ENCODE measurements at regions not wholly inside any gene's neighbourhood (a gene's known extent, or its start where the extent isn't known, plus 50 kb on each side); places are given as distances from the start of the nearest gene placed in this dataset.
A peak's percentile ranks its signal among the peaks of the same experiment; 100 is the strongest.

DNA sequence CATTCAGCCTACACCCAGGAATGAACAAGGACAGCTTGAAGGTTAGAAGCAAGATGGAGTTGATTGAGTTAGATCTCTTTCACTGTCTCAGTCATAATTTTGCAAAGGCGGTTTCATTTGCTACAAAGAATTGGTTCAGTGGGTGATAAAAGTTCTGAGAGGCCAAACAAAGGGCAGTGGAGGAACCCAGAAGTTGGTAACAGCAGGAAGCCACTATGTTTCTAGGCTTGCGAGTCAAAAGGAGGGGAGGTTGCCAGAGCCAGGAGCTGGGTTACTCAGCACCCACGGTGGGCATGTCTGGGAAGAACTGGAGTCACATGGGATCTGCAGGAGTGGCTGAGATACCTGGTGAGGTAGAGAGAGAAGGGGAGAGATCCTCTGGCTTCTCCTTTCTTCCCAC is 64.2 kb upstream of the MRPS6 start:
- no peak overlapping the region for H3K27ac Mint-ChIP-seq
- no peaks in the 10 kb centered on the region for H3K27me3 Mint-ChIP-seq
- H3K4me3 Mint-ChIP-seq, result no peak overlapping the region
- H3K4me1 Mint-ChIP-seq (ENCODE audit: unreplicated experiment), result peaks cover 5% of the 10 kb centered on the region
- peaks cover 7% of the 10 kb centered on the region for H3K36me3 Mint-ChIP-seq
- peaks cover 9% of the 10 kb centered on the region for H3K9me3 Mint-ChIP-seq
- DNase-seq (ENCODE audit: extremely low spot score, unreplicated experiment), result no peak
- TF ChIP-seq, protein P1, sequence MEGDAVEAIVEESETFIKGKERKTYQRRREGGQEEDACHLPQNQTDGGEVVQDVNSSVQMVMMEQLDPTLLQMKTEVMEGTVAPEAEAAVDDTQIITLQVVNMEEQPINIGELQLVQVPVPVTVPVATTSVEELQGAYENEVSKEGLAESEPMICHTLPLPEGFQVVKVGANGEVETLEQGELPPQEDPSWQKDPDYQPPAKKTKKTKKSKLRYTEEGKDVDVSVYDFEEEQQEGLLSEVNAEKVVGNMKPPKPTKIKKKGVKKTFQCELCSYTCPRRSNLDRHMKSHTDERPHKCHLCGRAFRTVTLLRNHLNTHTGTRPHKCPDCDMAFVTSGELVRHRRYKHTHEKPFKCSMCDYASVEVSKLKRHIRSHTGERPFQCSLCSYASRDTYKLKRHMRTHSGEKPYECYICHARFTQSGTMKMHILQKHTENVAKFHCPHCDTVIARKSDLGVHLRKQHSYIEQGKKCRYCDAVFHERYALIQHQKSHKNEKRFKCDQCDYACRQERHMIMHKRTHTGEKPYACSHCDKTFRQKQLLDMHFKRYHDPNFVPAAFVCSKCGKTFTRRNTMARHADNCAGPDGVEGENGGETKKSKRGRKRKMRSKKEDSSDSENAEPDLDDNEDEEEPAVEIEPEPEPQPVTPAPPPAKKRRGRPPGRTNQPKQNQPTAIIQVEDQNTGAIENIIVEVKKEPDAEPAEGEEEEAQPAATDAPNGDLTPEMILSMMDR (conservative IDR thresholded peaks at IDR 0.05), result no peak

DNA sequence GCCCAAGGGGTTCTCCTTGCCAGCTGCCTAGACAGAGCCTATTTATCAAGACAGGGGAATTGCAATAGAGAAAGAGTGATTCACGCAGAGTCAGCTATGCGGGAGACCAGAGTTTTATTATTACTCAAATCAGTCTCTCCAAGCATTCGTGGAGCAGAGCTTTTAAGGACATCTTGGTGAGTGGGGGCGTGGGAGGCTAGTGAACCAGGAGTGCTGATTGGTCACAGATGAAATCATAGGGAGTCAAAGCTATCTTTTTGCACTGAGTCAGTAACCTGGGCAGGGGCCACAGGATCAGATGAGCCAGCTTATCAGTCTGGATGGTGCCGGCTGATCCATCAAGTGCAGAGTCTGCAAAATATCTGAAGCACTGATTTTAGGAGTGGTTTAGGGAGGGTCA is 64.8 kb upstream of the MRPS6 start:
- no peaks in the 10 kb centered on the region for H3K27me3 Mint-ChIP-seq
- peak overlapping the region; percentile 37 for H3K4me3 Mint-ChIP-seq
- TF ChIP-seq, protein P1 (conservative IDR thresholded peaks at IDR 0.05), result no peak
- peaks cover 7% of the 10 kb centered on the region for H3K36me3 Mint-ChIP-seq
- no peak overlapping the region for H3K27ac Mint-ChIP-seq
- peaks cover 5% of the 10 kb centered on the region for H3K4me1 Mint-ChIP-seq (ENCODE audit: unreplicated experiment)
- no peak for DNase-seq (ENCODE audit: extremely low spot score, unreplicated experiment)
- peaks cover 9% of the 10 kb centered on the region for H3K9me3 Mint-ChIP-seq

DNA sequence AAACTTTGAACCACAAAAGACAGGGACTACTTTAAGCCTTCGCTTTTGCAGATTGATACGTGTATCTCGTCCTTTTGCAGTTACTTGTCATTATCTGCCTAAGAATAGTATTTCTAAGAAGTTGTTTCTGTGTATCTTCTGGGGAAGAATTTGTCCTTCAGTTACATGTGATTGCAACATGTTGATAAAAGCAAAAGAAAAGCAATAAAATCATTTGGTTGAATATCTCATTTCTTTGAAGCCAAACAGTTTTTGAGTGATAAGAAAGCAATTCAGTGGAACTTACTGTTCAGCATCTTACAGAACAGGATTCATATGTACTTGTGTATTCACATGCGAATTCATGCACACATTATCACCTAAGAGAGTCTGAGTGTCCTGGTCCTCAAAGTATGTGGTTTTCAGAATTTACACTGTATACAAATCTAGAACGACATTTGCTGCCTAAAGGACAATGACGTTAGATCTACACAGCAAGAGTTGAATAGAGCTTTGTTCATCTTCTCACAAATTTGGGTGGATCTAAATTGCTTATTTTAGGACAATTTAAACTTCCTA is 66.7 kb upstream of the MRPS6 start:
- Mint-ChIP-seq H3K27me3 (no peaks in the 10 kb centered on the region), H3K9me3 (peaks cover 9% of the 10 kb centered on the region), H3K4me3 (no peak overlapping the region), H3K36me3 (peaks cover 7% of the 10 kb centered on the region), H3K27ac (no peak overlapping the region), H3K4me1 (ENCODE audit: unreplicated experiment) (peaks cover 5% of the 10 kb centered on the region)
- no peak for DNase-seq (ENCODE audit: extremely low spot score, unreplicated experiment)
- TF ChIP-seq, protein P1 (conservative IDR thresholded peaks at IDR 0.05), result no peak

DNA sequence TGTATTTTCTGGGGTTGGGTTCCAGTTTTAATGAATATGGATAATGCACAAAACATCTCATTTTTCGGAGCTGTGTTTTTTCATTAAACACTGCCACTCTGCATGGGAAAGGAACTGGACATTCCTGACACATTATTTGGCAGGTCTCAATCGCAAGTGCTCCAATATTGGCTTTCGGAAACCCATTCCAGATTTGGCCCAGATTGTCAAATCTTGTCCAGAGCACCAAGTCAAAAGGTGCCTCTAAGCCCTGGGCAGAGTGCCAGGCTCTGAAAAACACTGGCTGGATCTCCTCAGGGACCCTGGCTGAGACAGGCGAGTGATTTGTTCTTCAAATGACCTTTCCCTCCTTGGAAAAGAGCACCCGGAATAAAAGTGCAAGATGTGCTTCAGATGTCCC is 68.4 kb upstream of the MRPS6 start:
- H3K36me3 Mint-ChIP-seq, result peaks cover 3% of the 10 kb centered on the region
- H3K4me3 Mint-ChIP-seq, result no peak overlapping the region
- no peak for DNase-seq (ENCODE audit: extremely low spot score, unreplicated experiment)
- H3K27ac Mint-ChIP-seq, result no peak overlapping the region
- H3K9me3 Mint-ChIP-seq, result peaks cover 4% of the 10 kb centered on the region
- H3K4me1 Mint-ChIP-seq (ENCODE audit: unreplicated experiment), result peaks cover 5% of the 10 kb centered on the region
- TF ChIP-seq, protein P1 (conservative IDR thresholded peaks at IDR 0.05), result no peak
- no peaks in the 10 kb centered on the region for H3K27me3 Mint-ChIP-seq

DNA sequence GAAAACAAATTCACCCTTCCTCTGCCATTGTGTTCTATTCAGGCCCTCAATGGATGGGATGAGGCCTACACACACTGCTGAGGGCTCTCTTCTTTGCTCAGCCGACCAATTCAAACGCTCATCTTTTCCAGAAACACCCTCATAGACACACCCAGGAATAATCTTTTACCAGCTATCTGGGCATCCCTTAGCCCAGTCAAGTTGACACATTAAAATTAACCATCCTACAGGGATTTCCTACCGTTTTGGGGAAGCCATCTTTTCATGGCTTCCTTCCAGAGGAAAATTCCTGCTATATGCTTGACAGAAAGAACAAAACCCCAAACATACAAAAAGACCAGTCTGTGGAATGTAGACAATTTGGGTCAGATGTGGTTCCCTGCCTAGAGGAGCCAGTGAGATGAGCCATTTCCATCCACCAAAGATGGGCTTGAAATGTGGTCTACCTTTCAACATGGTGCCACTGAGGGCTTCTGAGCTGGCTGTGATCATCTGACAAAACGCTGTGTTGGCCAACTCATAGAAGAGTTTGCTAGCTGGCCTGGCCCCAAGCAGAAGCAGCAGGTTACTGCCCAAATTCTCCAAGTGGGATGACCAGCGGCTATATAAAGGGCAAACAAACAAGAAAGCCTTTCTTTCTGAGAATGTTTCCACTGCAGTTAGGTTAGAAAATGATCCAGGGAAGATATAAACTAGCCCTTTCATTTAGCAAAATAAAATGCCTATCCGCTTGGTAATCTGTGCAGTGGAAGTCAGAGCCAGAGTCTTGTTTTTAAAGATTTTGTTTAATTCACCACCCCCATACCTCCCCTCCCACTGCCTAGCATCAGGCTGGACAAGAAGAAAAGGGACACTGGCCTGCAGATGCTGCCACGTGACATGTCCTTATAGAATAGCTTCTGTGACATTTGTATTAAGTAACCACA is 69.1 kb upstream of the MRPS6 start:
- Mint-ChIP-seq H3K4me1 (ENCODE audit: unreplicated experiment) (peaks cover 5% of the 10 kb centered on the region), H3K27ac (no peak overlapping the region), H3K36me3 (peaks cover 3% of the 10 kb centered on the region), H3K4me3 (no peak overlapping the region), H3K27me3 (no peaks in the 10 kb centered on the region), H3K9me3 (peaks cover 4% of the 10 kb centered on the region)
- DNase-seq (ENCODE audit: extremely low spot score, unreplicated experiment), result no peak
- TF ChIP-seq, protein P1 (conservative IDR thresholded peaks at IDR 0.05), result no peak
